ENCODE measurements at regions not wholly inside any gene's neighbourhood (a gene's known extent, or its start where the extent isn't known, plus 50 kb on each side); places are given as distances from the start of the nearest gene placed in this dataset.

DNA sequence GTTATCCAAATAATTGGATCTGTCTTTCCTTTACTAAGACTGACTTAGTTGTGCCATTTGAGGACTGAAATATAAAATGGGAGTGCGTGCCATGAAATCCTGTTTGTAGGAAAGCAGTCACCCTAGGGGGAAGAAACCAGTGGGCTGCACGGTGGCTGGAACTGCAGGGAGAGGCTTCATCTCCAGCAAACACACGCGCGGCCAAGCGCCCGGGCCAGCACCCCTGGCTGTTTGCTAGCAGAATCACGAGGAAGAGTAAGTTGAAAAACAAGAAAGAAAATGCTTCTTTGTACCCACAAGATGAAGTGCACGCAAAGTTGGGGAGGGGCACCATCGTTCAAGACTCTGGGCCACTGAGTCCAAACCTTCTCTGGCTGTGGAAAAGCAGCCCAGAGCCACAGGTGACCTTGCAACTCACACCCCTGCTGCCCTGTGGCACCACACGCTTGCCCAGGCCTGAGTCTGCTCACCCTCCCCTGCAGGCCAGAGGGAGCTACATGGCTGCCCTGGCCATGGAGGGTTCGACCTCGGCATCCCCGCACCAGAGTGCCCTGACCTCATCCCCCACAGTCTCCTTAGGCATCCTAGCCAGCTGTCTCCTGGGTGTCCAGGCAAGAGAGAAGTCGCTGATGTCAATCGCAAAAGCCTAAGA is 55.2 kb downstream of the IRX2 start:
- TF ChIP-seq, protein P1, sequence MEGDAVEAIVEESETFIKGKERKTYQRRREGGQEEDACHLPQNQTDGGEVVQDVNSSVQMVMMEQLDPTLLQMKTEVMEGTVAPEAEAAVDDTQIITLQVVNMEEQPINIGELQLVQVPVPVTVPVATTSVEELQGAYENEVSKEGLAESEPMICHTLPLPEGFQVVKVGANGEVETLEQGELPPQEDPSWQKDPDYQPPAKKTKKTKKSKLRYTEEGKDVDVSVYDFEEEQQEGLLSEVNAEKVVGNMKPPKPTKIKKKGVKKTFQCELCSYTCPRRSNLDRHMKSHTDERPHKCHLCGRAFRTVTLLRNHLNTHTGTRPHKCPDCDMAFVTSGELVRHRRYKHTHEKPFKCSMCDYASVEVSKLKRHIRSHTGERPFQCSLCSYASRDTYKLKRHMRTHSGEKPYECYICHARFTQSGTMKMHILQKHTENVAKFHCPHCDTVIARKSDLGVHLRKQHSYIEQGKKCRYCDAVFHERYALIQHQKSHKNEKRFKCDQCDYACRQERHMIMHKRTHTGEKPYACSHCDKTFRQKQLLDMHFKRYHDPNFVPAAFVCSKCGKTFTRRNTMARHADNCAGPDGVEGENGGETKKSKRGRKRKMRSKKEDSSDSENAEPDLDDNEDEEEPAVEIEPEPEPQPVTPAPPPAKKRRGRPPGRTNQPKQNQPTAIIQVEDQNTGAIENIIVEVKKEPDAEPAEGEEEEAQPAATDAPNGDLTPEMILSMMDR (IDR thresholded peaks at IDR 0.05; ENCODE audit: low read depth, low read length), result no peak
- no peak for TF ChIP-seq EZH2phosphoT487 (IDR thresholded peaks at IDR 0.05; ENCODE audit: low read depth)

Data from OCI-LY3 (cell line).